ENCODE measurements at regions not wholly inside any gene's neighbourhood (a gene's known extent, or its start where the extent isn't known, plus 50 kb on each side); places are given as distances from the start of the nearest gene placed in this dataset.

DNA sequence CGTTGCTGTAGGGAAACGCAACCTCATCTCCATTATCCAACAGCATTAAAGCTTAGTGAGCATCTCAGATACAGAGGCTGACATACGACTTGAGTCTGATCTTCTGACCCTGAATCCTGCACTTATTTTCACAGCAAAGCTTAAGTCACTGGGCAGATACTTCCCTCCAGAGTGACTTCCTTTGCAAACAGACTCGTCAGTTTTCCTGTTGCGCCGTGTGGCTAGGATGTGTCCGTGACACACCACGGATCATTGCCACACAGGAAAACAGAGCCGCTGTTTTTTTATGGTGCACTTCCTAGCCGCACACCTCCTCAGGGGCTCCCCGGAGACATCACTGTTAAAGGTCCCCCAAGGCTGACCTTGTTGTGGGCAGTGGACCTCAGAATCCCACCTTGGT, 94.9 kb upstream of the MKI67 start:
- DNase-seq (ENCODE audit: low read depth in 2 of 2): no peak

DNA sequence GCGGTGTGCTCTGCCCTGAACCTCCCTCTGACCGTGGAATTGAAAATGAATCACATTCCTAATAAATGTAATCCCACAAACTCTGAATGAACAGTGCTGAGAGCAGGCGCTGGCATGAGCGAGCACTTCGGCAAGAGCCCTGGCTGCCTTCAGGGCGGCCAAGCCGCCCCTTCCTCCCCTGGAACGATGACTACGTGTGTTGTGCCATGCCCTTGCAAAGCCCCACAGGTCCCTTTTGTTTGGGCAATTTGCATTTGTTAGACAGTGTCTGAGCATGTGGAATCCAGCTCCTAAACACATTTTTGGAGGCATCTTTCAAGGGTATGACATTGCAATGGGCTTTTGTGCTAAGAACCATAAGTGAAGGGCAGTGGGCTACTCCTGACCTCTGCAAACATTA, 95.6 kb upstream of the MKI67 start:
- no peak for DNase-seq (ENCODE audit: low read depth in 2 of 2)

DNA sequence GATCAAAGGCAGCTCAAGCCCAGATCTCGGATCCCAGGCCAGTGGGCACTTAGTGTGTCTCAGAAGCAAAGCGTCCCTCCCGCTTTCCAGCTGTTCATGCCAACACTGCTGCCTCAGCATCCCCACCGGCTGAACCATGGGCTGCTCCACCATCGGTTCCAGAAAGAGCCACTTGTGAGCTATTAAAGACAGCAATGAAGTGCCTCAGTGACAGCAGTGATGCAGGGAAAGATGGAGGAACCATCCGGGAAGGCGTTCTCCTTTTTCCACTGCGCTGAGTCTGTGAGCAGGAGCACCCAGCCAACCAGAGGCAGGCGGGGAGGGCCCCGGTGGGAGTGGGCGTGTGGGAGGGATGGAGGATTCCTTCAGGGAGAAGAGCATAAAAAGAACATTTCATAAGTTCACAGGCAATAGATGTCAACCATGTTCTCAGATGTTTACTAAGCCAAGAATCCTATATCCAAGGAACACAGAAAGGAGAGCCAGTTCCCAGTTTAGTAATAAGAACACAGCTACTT, 96.2 kb upstream of the MKI67 start:
- DNase-seq (ENCODE audit: low read depth in 2 of 2): no peak

DNA sequence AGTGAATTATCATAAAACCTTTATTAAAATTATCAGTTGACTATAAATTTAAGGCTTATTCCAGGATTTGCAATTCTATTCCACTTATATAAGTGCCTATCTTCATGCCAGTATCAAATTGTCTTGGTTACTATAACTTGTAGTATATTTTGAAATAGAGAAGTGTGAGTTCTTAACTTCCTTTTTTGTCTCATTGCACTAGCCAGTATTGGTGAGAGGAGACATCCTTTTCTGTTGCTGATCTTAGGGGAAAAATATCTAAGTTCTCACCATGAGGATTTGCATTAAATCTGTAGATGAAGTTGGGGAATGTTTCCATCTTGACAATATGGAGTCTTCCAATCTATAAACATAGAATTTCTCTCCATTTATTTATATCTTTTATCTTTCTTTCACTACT, 104.2 kb upstream of the MKI67 start:
- DNase-seq (ENCODE audit: low read depth in 2 of 2): no peak

DNA sequence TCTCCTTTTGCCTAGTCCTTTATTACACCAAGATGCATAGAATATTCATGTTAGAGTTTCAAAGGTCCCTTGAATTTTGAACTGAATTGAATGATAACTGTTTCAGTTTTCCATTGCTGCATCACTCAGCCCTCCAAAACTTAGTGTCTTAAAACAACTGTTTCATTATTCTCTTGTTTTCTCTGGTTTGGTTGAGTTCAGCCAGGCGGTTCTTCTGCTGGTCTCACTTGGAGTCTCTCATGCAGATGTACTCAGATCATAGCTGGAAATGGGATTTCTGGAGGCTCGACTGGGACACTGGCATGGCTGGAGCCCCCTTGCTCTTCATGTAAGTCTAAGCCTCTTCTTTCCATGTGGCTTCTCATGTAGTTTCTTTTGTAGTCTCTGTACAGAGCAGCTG, 107.2 kb upstream of the MKI67 start:
- DNase-seq (ENCODE audit: low read depth in 2 of 2): no peak

DNA sequence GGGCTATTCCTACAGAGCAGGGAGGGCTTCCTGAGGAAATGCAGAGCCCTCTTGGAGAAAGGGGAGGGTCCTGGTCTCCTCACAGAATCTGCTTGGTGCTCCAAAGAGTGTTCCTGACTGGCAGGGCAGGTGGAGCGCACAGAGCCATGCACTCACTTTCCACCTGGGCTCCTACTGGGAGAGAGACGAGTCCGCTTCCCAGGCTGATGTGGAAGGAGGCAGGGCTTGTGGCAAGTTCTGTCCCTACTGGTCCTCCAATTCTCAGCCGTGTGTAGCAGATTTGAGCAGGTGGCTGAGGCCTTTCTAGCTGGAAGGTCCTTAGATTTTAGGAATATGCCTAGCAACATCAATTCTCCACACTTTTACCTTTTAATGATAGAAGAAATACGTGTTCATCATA, 111.5 kb upstream of the MKI67 start:
- DNase-seq (ENCODE audit: low read depth in 2 of 2): no peak

DNA sequence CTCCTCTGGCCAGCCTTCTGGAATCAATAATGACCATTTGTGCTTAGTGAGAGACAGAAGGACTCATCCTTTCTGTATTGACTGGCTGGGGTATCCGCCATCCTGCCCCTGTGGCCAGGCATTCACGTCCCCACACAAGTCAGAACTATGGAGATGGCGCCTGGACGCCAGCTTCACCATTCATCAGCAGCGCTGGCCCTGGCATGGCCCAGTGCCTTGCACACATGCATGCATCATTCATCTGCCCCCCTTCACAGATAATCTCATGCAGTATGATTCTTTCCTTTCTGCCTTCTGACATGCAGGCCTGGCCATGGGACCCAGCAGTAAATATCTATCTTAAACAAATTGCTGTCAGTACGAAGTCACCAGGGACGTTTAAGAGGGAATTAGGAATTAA, 114.8 kb upstream of the MKI67 start:
- no peak for DNase-seq (ENCODE audit: low read depth in 2 of 2)

DNA sequence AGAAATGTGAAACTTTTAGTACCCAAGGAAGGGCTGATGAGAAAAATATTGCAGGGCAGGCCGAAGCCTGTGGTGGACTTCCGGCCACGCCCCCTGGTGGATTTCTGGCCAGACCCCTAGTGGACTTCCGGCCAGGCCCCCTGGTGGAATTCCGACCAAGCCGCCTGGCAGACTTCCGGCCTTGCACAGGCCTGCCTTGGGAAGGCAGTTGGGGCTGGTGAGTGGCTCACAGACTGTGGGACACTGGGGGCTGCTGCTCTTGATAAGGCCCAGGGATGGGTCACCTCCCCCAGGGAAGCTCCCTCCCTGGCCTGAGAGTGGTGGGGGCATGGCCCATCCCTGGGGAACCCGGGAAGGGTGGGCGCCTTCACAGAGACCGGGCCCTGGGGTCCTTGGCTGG, 116.4 kb upstream of the MKI67 start:
- no peak for DNase-seq (ENCODE audit: low read depth in 2 of 2)

DNA sequence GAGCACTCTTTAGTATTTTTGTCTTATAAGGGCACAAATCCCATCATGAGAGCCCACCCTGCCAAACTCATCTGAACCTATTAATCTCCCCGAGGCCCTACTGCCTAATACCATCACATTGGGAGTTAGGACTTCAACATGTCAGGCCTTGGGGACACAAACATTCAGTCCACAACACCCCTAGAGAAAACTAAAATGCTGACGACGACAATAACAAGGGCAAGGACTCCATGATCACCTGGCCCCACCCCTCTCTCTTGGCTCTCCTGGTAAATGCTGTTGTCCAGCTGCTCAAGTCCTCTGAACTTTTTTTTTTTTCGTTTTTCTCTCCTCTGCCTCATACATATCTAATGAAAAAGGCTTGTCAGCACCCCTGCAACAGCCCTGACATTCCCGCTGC, 118.8 kb upstream of the MKI67 start:
- DNase-seq (ENCODE audit: low read depth in 2 of 2): no peak

DNA sequence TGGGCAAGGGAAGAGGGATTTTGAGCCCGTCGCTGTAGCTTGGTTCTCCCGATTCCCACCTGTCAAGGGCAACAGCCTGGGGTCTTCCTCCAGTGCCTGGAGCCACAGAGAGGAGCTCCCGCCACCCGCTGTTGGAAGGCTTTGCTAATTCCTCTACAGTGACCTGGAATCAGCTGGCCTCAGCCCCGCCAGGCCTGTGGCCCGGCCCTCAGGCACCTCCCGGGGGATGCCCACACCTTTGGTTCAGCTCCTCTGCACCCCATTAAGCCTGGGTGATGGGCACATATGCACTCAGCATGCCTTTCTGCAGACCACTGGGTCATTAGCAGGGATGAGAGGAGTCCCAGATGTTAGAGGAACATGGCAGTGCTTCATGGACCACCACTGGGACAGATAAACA, 121.4 kb upstream of the MKI67 start:
- no peak for DNase-seq (ENCODE audit: low read depth in 2 of 2)

DNA sequence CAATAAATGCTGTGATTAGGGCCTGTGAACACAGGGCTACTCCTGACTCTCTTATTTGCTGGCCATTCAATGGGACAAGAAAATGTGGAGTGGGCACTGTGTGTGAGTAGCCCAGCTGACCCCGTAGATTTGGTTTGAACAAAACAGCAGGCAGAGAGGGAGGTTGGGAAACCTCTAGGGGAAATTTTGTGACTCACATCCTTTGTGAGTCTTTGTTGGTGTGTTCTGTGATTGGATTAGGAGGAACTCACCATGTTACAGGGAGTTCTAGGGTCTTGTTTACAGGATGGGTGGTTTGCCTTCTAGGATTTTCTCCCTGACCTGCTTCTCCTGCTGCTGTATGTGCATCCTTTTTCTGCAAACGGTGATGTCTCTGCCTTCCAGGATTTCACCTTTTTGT, 128.3 kb upstream of the MKI67 start:
- no peak for DNase-seq (ENCODE audit: low read depth in 2 of 2)

DNA sequence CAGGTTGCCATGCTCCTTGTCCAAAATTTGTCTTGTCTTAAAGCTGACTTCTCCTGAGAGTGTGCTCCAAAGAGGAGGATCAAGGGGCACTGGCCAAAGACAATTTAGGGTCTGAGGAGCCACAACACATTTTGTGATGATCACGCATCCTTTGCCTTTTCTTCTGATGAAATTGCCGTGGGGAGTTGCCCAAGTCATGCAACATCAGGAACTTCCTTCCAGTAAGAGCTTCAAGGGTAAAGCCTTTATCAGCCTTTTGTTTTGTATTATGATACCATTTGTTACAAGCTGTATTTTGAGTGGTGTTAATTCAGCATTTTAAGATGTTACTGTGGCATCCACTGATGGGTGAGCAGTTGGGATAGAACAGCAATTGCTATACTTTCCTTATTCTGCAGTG, 131.2 kb upstream of the MKI67 start:
- no peak for DNase-seq (ENCODE audit: low read depth in 2 of 2)

DNA sequence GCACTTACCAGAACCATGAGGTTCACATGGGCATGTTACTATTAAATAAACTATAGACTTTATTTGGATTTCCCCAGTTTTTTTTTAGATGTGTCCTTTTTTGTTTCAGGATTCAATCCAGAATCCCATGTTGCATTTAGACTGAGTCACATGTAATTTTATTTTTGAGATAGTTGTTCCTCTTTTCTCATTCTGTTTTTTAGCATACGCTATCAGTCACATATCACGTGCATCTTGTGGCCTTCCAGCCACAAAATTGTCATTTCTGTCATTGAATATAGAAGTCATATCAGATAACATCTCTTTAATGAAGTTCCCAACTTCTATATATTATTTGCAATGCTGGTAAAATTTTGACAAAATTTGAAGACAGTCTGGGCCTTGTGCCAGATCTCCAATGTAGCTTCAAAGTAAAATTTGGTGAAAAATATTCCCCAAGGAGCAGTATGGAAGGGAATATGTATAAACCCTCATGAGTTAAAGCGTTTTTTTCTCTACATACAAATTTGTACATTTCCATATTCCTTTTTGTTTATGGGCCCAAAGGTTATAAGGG, 132.3 kb upstream of the MKI67 start:
- no peak for DNase-seq (ENCODE audit: low read depth in 2 of 2)

DNA sequence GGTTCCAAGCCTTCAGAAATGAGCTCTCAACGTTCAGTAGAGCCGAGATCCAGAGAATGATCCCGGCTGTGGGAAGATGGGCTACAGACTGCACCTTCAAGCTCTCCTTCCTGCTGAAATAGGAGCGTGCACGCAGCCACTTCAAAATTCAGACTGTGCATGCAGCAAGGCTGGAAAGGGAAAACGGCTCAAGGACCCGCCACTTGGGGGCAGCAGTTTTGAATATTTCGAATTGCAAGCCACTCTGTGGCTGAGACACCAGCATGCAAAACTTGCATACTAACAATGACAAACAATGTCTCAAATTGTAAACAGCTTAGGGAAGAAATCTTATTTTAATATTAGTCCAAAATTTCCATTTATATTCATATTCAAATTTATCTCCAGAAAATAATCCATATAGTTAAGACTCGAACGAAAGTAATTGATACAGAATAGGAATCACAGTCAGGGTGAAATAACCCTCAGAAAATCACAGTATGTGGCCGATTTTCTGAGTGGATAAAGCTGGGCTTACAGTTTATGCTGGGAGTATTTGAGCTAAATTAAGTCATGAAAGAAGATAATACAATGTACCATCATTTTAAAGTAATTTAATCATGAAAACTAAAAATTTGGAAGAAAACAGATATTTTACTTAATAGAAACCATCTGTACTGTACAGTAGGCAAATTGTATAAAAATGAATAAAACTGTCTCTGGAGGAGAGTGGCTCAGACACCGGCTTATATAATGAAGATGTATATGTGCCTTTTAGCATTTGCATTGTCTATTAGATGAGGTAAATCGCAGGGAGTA, 137.9 kb upstream of the MKI67 start:
- DNase-seq (ENCODE audit: low read depth in 2 of 2): peak; percentile 4 to 45

DNA sequence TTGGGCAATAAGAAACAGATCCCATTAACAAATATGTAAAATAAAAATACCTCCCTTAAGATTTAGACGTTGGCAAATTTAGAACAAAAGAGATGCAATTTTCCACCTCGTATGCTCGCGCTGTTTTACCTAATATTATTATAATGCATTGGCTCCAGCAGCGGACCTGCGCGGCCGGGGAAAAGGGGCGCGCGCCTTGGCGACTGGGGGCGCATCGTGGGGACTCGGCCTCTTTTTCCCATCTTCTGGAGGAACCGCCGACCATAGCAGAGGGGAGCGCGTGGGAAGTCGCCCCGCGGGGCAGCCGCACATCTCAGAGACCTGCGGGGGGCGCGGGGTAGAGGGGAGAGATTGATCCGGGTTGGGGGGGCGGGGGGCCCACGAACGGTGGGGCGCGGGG, 139.4 kb upstream of the MKI67 start:
- no peak for DNase-seq (ENCODE audit: low read depth in 2 of 2)

DNA sequence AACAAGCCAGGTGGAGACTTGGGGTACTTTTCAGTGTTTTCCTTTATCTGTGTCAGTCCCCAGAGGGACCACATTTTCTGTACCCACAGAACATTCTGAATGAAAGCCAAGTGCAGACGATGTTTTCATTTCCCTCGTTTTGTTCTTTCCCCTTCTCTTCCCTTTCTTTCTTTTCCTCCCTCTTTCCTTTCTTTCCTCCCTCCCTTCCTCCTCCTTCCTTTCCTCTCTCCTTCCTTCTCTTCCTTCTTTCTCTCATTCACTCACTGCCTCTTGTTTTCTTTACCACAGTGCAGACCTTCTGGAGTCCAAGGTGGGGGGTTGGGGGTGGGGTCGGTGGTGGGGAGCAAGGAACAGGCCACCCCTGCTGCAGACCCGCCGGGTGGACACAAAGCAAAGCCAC, 141.4 kb upstream of the MKI67 start:
- DNase-seq (ENCODE audit: low read depth in 2 of 2): no peak

DNA sequence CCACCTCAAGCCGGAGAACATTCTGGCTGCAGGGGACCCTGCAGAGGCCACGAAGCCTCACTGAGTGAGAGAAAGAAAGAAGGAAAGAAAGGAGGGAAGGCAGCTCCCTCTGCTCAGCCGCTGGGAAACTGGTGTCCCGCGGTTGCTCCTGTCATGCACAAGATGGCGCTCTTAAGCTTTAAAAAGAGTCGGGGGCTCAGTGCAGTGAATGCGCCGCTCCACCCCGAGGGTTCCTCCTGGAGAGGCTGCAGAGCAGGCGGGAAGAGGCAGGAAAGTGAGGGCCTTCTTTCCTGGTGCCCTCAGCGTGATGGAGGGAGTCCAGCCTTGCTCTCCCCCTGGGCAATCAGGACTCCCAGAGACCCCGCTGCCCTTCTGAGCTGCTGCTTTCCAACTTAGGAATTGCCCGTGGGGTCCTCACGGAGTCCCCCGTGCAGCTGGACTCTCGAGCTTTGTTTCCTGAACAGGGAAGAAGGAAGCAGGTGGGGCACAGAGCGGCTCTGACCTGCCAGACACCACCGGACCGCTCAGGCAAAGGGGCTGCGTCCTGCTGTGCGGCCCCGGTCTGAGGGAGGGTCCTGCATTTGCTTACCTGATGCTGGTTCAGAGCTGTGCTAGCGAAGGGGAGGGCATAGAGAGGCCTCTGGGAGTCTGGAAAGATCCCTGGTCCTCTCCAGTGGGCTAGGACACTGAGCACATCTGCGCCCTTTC, 141.9 kb upstream of the MKI67 start:
- DNase-seq (ENCODE audit: low read depth in 2 of 2): no peak

DNA sequence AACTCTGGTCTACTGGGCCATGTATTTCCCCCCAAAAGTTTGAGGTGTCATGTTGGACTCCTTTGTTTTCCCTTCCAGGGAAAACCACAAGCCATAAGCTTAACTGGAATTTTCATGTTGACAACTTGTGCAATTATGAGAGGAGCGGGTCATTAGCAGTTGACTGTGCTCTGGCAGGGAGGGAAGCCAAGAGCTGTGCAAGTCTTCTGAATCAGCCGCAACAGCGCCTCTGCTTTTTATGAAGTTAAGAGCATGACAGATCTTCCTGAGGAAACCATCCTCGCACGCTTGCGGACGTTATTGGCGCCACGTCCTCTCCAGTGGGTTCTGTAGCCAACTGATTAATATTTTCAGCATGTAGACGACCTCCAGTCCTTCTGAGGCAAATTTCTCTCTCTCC, 148.7 kb upstream of the MKI67 start:
- DNase-seq (ENCODE audit: low read depth in 2 of 2): no peak

DNA sequence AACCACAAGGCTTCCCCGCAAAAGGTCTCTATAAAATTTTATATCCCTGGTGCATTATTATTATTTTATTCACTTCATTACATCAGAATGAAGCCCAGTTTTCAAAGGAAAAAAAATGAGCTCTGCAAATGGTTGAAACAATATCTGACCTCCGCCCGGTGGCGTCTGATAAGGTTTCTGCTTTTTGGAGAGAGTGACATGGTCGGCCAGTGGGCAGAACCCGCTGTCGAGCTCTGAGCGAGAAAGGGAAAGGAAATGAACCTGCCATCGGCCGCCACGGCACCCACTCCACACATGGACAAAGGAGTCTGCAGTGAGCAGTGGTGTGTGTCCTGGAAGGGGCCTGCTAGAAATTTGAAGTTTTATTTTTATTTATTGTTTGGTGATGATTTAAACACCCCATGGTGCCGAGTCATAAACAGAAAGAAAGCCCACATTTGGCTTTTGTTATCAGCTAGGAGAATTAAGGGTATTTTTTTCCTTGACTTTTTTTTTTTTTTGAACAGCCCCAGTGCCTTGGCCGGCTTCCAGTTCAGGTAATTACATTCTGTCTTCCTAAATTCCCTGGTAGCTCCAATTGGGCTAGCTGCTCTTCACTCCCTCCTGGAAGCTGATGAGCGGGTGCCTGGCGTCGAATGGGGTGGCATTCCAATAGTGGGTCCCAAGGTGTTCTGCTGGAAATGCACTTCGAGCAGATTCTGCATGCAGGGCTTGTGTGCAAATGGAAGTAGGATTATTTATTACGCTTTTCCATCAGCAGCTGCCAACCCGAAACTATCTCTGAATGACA, 149.4 kb upstream of the MKI67 start:
- no peak for DNase-seq (ENCODE audit: low read depth in 2 of 2)

DNA sequence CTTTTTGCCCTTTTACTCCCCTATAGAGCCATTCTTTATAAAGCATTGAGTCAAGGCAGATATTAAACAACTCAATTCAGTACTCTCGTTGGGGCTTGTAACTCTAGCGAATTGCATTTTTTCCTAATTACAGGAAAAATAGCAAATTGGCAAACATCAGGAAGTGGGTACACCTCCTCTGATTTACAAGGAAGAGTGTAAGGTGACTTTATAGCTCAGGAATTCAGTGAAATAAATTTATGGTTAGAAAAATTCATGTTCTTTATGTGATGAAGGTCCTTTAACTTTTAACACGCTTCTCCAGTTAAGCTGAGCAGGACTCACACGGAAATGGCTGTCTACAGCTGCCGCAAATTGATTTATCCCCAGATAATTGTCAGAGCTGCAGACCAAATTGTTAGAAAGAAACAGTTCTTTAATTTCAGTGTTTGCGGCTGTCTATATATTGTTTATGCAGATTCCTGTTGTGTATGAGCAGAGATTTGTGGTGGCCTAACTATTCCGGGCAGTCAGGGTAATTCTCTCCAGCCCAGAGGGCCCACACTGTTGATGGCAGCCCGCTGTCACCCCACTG, 151.1 kb upstream of the MKI67 start:
- no peak for DNase-seq (ENCODE audit: low read depth in 2 of 2)

DNA sequence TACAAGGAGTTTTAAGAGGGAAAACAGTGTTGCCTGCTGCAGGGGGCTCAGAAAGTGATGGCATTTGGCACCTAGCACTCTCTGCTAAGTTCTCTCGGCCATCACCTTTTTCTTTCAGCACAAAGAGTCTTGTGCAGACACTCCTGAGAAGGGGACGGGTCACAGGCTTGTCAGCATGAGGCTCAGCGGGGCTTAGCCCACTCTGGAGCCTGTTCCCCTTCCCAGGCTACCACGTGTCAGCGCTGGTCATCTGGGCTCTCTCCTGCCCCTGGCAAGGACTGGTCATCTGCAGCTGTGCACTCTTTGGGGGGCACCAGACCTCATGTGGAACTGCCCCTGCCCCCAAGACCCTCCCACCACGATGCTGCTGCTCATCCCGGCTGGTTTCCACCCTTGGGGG, 152.1 kb upstream of the MKI67 start:
- DNase-seq (ENCODE audit: low read depth in 2 of 2): no peak

DNA sequence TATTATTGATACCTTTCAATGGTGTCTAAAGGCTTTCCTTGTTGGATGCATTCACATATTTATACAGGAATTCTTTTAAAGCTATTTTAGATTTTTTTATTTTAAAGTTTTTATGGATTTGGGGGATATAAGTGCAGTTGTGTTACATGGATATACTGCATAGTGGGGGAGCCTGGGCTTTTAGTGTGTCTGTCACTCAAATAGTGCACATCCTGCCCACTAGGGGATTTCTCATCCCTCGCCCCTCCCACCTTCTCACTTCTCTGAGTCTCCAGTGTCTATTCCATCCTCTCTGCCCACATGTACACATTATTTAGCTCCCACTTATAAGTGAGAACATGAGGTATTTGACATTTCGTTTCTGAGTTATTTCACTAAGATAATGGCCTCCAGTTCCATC, 154.0 kb upstream of the MKI67 start:
- DNase-seq (ENCODE audit: low read depth in 2 of 2): no peak
